Smooth muscle cell (in vitro differentiated cells): ENCODE measurements at regions not wholly inside any gene's neighbourhood (a gene's known extent, or its start where the extent isn't known, plus 50 kb on each side); places are given as distances from the start of the nearest gene placed in this dataset.

ENCODE experiments used
- DNase-seq: peaks from one replicate; lab custom pipeline; 2025; ENCODE audit not compliant: unreplicated experiment; lab: John Stamatoyannopoulos, UW
- H2AFZ ChIP-seq: fragments of 200-600 bp; sonication (generic); 2 replicates; pipeline ENCODE4 v1.6.0; 2016; ENCODE audit warnings: antibody characterized with exemption, low read depth, mild to moderate bottlenecking
- H3F3A ChIP-seq: fragments of 200-600 bp; sonication (generic); 2 replicates; pipeline ENCODE4 v1.6.0; 2017; ENCODE audit warnings: antibody characterized with exemption, low read depth
- H3K27ac ChIP-seq: fragments of 200-600 bp; sonication (generic); 2 replicates; pipeline ENCODE4 v1.5.1; 2016; ENCODE audit warnings: low read depth, mild to moderate bottlenecking
- H3K27me3 ChIP-seq: fragments of 200-600 bp; sonication (generic); 2 replicates; pipeline ENCODE4 v1.6.1; 2016; ENCODE audit warnings: low read depth, mild to moderate bottlenecking
- H3K36me3 ChIP-seq: fragments of 200-600 bp; sonication (generic); 2 replicates; pipeline ENCODE4 v1.5.1; 2016; ENCODE audit warnings: low read depth
- H3K4me1 ChIP-seq: fragments of 200-600 bp; sonication (generic); 2 replicates; pipeline ENCODE4 v1.5.1; 2016; ENCODE audit warnings: low read depth
- H3K4me2 ChIP-seq: fragments of 200-600 bp; sonication (generic); 2 replicates; pipeline ENCODE4 v1.6.0; 2016; ENCODE audit warnings: mild to moderate bottlenecking
- H3K4me3 ChIP-seq: fragments of 200-600 bp; sonication (generic); 2 replicates; pipeline ENCODE4 v1.5.1; 2016; ENCODE audit warnings: mild to moderate bottlenecking
- H3K79me2 ChIP-seq: fragments of 200-600 bp; sonication (generic); 2 replicates; pipeline ENCODE4 v1.6.0; 2016; ENCODE audit warnings: low read depth, mild to moderate bottlenecking
- H3K9ac ChIP-seq: fragments of 200-600 bp; sonication (generic); 2 replicates; pipeline ENCODE4 v1.6.0; 2016; ENCODE audit warnings: low read depth
- H3K9me3 ChIP-seq: fragments of 200-600 bp; sonication (generic); replicated peaks from 2 replicates; pipeline ENCODE4 v1.5.1; 2016; ENCODE audit warnings: low read depth
- H4K20me1 ChIP-seq: fragments of 200-600 bp; sonication (generic); 2 replicates; pipeline ENCODE4 v1.6.0; 2016; ENCODE audit warnings: low read depth
- WGBS: methylation state at CpG from one replicate; pipeline ENCODE4 v1.1.7; 2016; ENCODE audit warnings: low lambda C conversion rate; 5-methylcytosine and 5-hydroxymethylcytosine counted together
- TF ChIP-seq, protein P1 (sequence below): fragments of 200-600 bp; sonication (generic); IDR thresholded peaks from 2 replicates; pipeline ENCODE4 v1.5.1; 2017; ENCODE audit warnings: borderline replicate concordance, mild to moderate bottlenecking, antibody characterized with exemption; ENCODE audit not compliant: insufficient read depth, poor library complexity, severe bottlenecking

- 94% methylated on average over 4 of the region's 4 CpGs for WGBS
- H3K36me3 ChIP-seq = no peaks in the 10 kb centered on the region
- no peaks in the 10 kb centered on the region for H3K9me3 ChIP-seq
- H2AFZ ChIP-seq = peak overlapping the region; percentile 34
- no peak overlapping the region for H3K4me2 ChIP-seq
- H4K20me1 ChIP-seq = no peaks in the 10 kb centered on the region
- no peak overlapping the region for H3K9ac ChIP-seq
- H3K4me3 ChIP-seq = no peak overlapping the region
- no peaks in the 10 kb centered on the region for H3F3A ChIP-seq
- TF ChIP-seq, protein P1, sequence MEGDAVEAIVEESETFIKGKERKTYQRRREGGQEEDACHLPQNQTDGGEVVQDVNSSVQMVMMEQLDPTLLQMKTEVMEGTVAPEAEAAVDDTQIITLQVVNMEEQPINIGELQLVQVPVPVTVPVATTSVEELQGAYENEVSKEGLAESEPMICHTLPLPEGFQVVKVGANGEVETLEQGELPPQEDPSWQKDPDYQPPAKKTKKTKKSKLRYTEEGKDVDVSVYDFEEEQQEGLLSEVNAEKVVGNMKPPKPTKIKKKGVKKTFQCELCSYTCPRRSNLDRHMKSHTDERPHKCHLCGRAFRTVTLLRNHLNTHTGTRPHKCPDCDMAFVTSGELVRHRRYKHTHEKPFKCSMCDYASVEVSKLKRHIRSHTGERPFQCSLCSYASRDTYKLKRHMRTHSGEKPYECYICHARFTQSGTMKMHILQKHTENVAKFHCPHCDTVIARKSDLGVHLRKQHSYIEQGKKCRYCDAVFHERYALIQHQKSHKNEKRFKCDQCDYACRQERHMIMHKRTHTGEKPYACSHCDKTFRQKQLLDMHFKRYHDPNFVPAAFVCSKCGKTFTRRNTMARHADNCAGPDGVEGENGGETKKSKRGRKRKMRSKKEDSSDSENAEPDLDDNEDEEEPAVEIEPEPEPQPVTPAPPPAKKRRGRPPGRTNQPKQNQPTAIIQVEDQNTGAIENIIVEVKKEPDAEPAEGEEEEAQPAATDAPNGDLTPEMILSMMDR = no peak
- H3K79me2 ChIP-seq = no peaks in the 10 kb centered on the region
- no peaks in the 10 kb centered on the region for H3K27me3 ChIP-seq
- H3K27ac ChIP-seq = no peak overlapping the region
- DNase-seq = no peak
- no peaks in the 10 kb centered on the region for H3K4me1 ChIP-seq
Measured at GRCh38 chr18:44134447-44134846, 546.2 kb upstream of the SETBP1 start.

DNA sequence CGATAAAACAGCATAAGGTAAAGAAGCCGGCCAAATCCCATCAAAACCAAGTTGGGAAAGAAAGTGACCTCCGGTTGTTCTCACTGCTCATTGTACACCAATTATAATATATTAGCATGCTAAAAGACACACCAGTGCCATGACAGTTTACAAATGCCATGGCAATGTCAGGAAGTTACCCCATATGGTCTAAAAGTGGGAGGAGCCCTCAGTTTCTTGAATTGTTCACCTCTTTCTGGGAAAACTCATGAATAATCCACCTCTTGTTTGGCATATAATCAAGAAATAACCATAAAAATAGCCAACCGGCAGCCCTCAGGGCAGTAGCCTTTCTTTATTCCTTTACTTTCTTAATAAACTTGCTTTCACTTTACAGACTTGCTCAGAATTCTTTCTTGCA lies 544.9 kb upstream of the SETBP1 start:
- Histone ChIP-seq H3K4me3 (no peak overlapping the region), H3K9ac (no peak overlapping the region), H2AFZ (no peak overlapping the region), H3K36me3 (no peaks in the 10 kb centered on the region), H3K27ac (no peak overlapping the region), H4K20me1 (no peaks in the 10 kb centered on the region), H3K4me2 (no peak overlapping the region), H3K79me2 (no peaks in the 10 kb centered on the region), H3K9me3 (no peaks in the 10 kb centered on the region), H3F3A (no peaks in the 10 kb centered on the region), H3K27me3 (no peaks in the 10 kb centered on the region), H3K4me1 (no peaks in the 10 kb centered on the region)
- no peak for DNase-seq
- TF ChIP-seq, protein P1 = no peak
- WGBS = 98% methylated on average over 4 of the region's 4 CpGs

DNA sequence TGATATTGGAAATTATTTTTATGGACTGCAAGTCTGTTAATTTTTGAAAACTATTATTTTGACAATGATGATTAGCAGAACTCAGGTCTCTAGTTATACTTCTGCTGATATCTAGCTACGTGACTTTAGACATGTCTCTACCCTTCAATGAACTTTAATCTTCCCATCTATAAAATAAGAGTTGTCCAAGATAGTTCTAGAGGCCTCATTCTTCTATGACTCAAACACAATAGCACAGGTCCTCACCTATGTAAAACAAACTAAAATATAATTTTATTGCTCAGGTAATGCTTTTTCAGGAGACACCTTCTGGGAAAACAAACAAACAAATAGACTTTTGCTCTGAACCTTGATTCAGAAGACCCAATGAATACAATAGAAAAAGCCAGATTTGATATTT lies 544.4 kb upstream of the SETBP1 start:
- TF ChIP-seq, protein P1 = no peak

GRCh38 chr18:44143072-44143471 lies 537.6 kb upstream of the SETBP1 start:
- Histone ChIP-seq H3K9ac (no peak overlapping the region), H2AFZ (no peak overlapping the region), H4K20me1 (no peaks in the 10 kb centered on the region), H3K4me1 (no peaks in the 10 kb centered on the region), H3K79me2 (no peaks in the 10 kb centered on the region), H3F3A (no peaks in the 10 kb centered on the region), H3K27ac (no peak overlapping the region), H3K4me2 (no peak overlapping the region), H3K9me3 (no peaks in the 10 kb centered on the region), H3K27me3 (no peaks in the 10 kb centered on the region), H3K36me3 (no peaks in the 10 kb centered on the region), H3K4me3 (no peak overlapping the region)
- TF ChIP-seq, protein P1 = no peak
- no peak for DNase-seq

More for the DNA sequence above, 544.4 kb upstream of the SETBP1 start:
- no peaks in the 10 kb centered on the region for H3K36me3 ChIP-seq
- no peaks in the 10 kb centered on the region for H4K20me1 ChIP-seq
- no peaks in the 10 kb centered on the region for H3F3A ChIP-seq
- no peak overlapping the region for H2AFZ ChIP-seq
- no peaks in the 10 kb centered on the region for H3K4me1 ChIP-seq
- no peak overlapping the region for H3K4me2 ChIP-seq
- 100% methylated on average over 1 of the region's 1 CpG for WGBS
- H3K4me3 ChIP-seq = no peak overlapping the region
- no peaks in the 10 kb centered on the region for H3K9me3 ChIP-seq
- H3K27me3 ChIP-seq = no peaks in the 10 kb centered on the region
- H3K9ac ChIP-seq = no peak overlapping the region
- DNase-seq = no peak
- H3K79me2 ChIP-seq = no peaks in the 10 kb centered on the region
- no peak overlapping the region for H3K27ac ChIP-seq
